ENCODE measurements at regions not wholly inside any gene's neighbourhood (a gene's known extent, or its start where the extent isn't known, plus 50 kb on each side); places are given as distances from the start of the nearest gene placed in this dataset.

GRCh38 chr10:128851726-128852125 lies 615.3 kb upstream of the MGMT start:
- H3K36me3 Mint-ChIP-seq, result no peaks in the 10 kb centered on the region
- H3K9me3 Mint-ChIP-seq, result no peaks in the 10 kb centered on the region
- no peak overlapping the region for H3K4me3 Mint-ChIP-seq
- peaks cover 22% of the 10 kb centered on the region for H3K4me1 Mint-ChIP-seq (ENCODE audit: unreplicated experiment)
- H3K27ac Mint-ChIP-seq, result no peak overlapping the region
- peaks cover 18% of the 10 kb centered on the region for H3K27me3 Mint-ChIP-seq
- no peak for DNase-seq (ENCODE audit: extremely low spot score, unreplicated experiment)
- no peak for TF ChIP-seq CTCF (conservative IDR thresholded peaks at IDR 0.05)

GRCh38 chr10:128852449-128852848 lies 614.6 kb upstream of the MGMT start:
- peaks cover 18% of the 10 kb centered on the region for H3K27me3 Mint-ChIP-seq
- no peak overlapping the region for H3K4me3 Mint-ChIP-seq
- H3K36me3 Mint-ChIP-seq, result no peaks in the 10 kb centered on the region
- TF ChIP-seq CTCF (conservative IDR thresholded peaks at IDR 0.05), result no peak
- peaks cover 22% of the 10 kb centered on the region for H3K4me1 Mint-ChIP-seq (ENCODE audit: unreplicated experiment)
- no peak for DNase-seq (ENCODE audit: extremely low spot score, unreplicated experiment)
- no peak overlapping the region for H3K27ac Mint-ChIP-seq
- no peaks in the 10 kb centered on the region for H3K9me3 Mint-ChIP-seq

- Mint-ChIP-seq H3K4me1 (ENCODE audit: unreplicated experiment) (peaks cover 22% of the 10 kb centered on the region), H3K36me3 (no peaks in the 10 kb centered on the region), H3K27ac (no peak overlapping the region), H3K9me3 (no peaks in the 10 kb centered on the region), H3K27me3 (peaks cover 18% of the 10 kb centered on the region), H3K4me3 (no peak overlapping the region)
- DNase-seq (ENCODE audit: extremely low spot score, unreplicated experiment), result no peak
- TF ChIP-seq CTCF (conservative IDR thresholded peaks at IDR 0.05), result no peak
Observed at GRCh38 chr10:128852902-128853301, 614.1 kb upstream of the MGMT start.

- H3K27me3 Mint-ChIP-seq, result peaks cover 18% of the 10 kb centered on the region
- peak overlapping the region; percentile 46 for H3K27ac Mint-ChIP-seq
- H3K4me1 Mint-ChIP-seq (ENCODE audit: unreplicated experiment), result peaks cover 22% of the 10 kb centered on the region
- DNase-seq (ENCODE audit: extremely low spot score, unreplicated experiment), result no peak
- H3K36me3 Mint-ChIP-seq, result no peaks in the 10 kb centered on the region
- peak overlapping the region; percentile 41 for H3K4me3 Mint-ChIP-seq
- no peak for TF ChIP-seq CTCF (conservative IDR thresholded peaks at IDR 0.05)
- no peaks in the 10 kb centered on the region for H3K9me3 Mint-ChIP-seq
Observed at GRCh38 chr10:128853537-128853936, 613.5 kb upstream of the MGMT start.

DNA sequence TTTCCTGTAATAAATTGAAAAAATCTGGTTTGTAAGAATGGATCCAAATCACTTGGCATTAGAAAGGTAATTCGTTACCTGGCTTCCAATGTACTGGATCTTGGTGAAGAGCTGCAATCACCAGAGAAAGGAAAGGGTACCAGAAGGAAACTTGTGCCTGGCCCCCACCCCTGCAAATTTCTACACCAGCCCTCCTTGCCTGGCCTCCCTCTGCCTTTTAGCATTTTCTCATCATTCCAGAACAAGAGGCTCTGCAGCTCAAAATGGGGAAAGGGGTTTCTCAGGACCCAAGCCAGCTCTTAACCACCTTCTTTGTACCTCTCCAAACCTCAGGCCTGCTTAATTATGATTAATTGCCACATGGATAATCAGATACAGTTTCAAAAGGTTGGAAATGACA lies 612.8 kb upstream of the MGMT start:
- peaks cover 18% of the 10 kb centered on the region for H3K27me3 Mint-ChIP-seq

More for the DNA sequence above, 612.8 kb upstream of the MGMT start:
- peaks cover 22% of the 10 kb centered on the region for H3K4me1 Mint-ChIP-seq (ENCODE audit: unreplicated experiment)
- H3K27ac Mint-ChIP-seq, result no peak overlapping the region
- no peak for DNase-seq (ENCODE audit: extremely low spot score, unreplicated experiment)
- H3K9me3 Mint-ChIP-seq, result no peaks in the 10 kb centered on the region
- TF ChIP-seq CTCF (conservative IDR thresholded peaks at IDR 0.05), result no peak
- H3K4me3 Mint-ChIP-seq, result no peak overlapping the region
- H3K36me3 Mint-ChIP-seq, result no peaks in the 10 kb centered on the region

Data from type B pancreatic cell (in vitro differentiated cells).